Pons (tissue), 1 donor: ENCODE measurements at regions not wholly inside any gene's neighbourhood (a gene's known extent, or its start where the extent isn't known, plus 50 kb on each side); places are given as distances from the start of the nearest gene placed in this dataset.
"Not testable (repeated sequence)": the region's sequence is repeated elsewhere in the genome, so short reads cannot be mapped to it uniquely, and the experiment has no call there.

Source experiments
- DNase-seq: peaks from one replicate; pipeline ENCODE4 v3.0.0-alpha.2; 2016; ENCODE audit warnings: low spot score

GRCh38 chr14:105636935-105637334 lies 110.6 kb downstream of the TMEM121 start:
- no peak for DNase-seq

GRCh38 chr14:105637345-105637744 lies 111.0 kb downstream of the TMEM121 start:
- not testable (repeated sequence) for DNase-seq

GRCh38 chr14:105639969-105640931 lies 113.9 kb downstream of the TMEM121 start:
- DNase-seq, result not testable (repeated sequence)

GRCh38 chr14:105641075-105641937 lies 114.9 kb downstream of the TMEM121 start:
- no peak for DNase-seq

- DNase-seq, result not testable (repeated sequence)
Measured at GRCh38 chr14:105641951-105642350, 115.6 kb downstream of the TMEM121 start.

GRCh38 chr14:105642486-105642885 lies 116.1 kb downstream of the TMEM121 start:
- not testable (repeated sequence) for DNase-seq

GRCh38 chr14:105643406-105644052 lies 117.1 kb downstream of the TMEM121 start:
- DNase-seq, result not testable (repeated sequence)

GRCh38 chr14:105644053-105644435 lies 117.7 kb downstream of the TMEM121 start:
- not testable (repeated sequence) for DNase-seq

- DNase-seq, result not testable (repeated sequence)
Measured at GRCh38 chr14:105644457-105644856, 118.1 kb downstream of the TMEM121 start.

GRCh38 chr14:105644891-105645290 lies 118.5 kb downstream of the TMEM121 start:
- not testable (repeated sequence) for DNase-seq

GRCh38 chr14:105645389-105645788 lies 119.0 kb downstream of the TMEM121 start:
- DNase-seq, result not testable (repeated sequence)

GRCh38 chr14:105646175-105646574 lies 119.8 kb downstream of the TMEM121 start:
- DNase-seq, result no peak

GRCh38 chr14:105646711-105647281 lies 120.4 kb downstream of the TMEM121 start:
- DNase-seq, result not testable (repeated sequence)

- DNase-seq, result not testable (repeated sequence)
Measured at GRCh38 chr14:105647426-105647783, 121.0 kb downstream of the TMEM121 start.

GRCh38 chr14:105647784-105648608 lies 121.6 kb downstream of the TMEM121 start:
- DNase-seq, result no peak

GRCh38 chr14:105648609-105649535 lies 122.5 kb downstream of the TMEM121 start:
- DNase-seq, result not testable (repeated sequence)

- not testable (repeated sequence) for DNase-seq
Measured at GRCh38 chr14:105652317-105652716, 125.9 kb downstream of the TMEM121 start.

GRCh38 chr14:105653921-105654320 lies 127.5 kb downstream of the TMEM121 start:
- not testable (repeated sequence) for DNase-seq

GRCh38 chr14:105659255-105659654 lies 132.9 kb downstream of the TMEM121 start:
- DNase-seq, result not testable (repeated sequence)
